RCC 7860 (cell line): ENCODE measurements at regions not wholly inside any gene's neighbourhood (a gene's known extent, or its start where the extent isn't known, plus 50 kb on each side); places are given as distances from the start of the nearest gene placed in this dataset.

Source experiments
- DNase-seq: peaks from one replicate; pipeline ENCODE4 v3.0.0-alpha.2; 2015; ENCODE audit warnings: low spot score
- FAIRE-seq: peaks from 2 replicates; lab custom pipeline; 2012; peaks lifted over from hg19 to GRCh38; lab: Jason Lieb, UNC

DNA sequence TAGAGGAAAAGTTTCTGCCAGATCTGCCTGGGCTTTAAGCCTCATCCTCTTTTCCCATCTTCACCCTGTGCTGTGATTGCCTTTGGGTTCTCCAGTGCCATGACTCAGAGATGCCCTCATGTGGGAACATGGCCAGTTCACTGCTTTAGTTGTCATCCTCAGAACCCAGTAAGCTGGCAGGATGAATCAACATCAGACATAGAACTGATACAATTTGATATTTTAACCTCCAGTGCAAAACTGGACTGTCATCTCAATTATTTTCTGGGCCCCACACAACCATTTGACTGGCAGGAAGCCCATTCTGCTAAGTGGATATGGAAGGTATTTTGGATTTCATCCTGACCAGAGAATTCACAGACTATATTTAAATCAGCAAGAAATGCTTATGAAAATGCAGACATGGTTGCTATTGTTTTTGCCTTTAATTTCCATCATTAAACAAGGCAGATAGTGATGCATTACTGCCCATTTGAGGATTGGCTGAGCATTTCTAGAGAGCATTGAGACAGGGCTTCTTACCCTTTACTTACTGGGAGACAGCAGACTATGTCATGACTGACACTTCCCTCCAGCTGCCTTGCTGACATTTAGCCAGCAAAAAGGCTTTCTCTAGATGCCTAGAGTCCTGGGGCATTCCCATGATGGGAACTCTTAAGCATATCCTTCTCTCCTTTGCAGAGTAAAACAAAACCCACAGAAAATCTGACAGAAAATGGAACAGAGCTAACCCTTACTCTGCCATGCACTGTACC is 327.1 kb upstream of the MTNR1B start:
- DNase-seq (no peak), FAIRE-seq (no peak)

DNA sequence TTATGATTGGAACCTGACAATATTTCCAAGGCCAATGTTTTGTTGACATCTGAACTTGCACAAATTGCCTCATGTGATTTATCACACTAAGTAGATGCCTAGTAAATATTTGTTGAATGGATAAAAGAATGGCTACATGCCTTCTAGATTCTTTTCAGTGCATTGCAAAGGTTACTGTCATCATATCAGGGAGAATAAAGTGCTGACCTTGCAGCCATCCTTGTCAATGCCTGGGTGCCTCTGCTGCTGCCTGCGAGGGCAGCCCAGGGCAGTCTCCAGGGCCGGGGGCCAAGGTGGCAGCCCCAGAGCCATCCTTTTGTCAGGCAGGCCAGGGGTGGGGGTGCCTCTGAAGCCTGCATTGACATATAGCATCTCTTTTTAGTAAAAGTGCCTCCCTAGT is 325.6 kb upstream of the MTNR1B start:
- DNase-seq (no peak), FAIRE-seq (no peak)

- no peak for FAIRE-seq
These were observed 324.6 kb upstream of the MTNR1B start for GRCh38 chr11:92644595-92645445.

GRCh38 chr11:92651159-92651558 is 318.3 kb upstream of the MTNR1B start:
- DNase-seq (no peak), FAIRE-seq (no peak)

More at GRCh38 chr11:92644595-92645445, 324.6 kb upstream of the MTNR1B start:
- no peak for DNase-seq

DNA sequence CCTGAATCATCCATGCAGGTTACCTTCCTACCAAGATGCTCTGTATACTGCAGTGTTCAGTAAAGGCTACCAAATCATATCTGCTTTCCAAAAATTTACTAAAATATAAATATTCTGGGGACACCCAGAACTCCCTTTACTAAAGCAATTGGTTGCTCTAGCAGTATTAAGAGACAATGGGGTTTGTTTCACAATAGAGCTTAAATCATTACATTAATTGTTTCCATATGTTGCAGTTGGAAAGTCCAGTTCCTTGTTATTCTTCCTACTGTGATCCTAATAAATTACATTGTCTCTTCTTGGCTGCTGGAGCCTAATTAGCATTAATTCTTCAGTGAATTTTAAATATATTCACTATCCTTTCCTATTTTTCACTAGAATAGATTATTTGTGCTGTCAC is 316.0 kb upstream of the MTNR1B start:
- DNase-seq (no peak), FAIRE-seq (no peak)

DNA sequence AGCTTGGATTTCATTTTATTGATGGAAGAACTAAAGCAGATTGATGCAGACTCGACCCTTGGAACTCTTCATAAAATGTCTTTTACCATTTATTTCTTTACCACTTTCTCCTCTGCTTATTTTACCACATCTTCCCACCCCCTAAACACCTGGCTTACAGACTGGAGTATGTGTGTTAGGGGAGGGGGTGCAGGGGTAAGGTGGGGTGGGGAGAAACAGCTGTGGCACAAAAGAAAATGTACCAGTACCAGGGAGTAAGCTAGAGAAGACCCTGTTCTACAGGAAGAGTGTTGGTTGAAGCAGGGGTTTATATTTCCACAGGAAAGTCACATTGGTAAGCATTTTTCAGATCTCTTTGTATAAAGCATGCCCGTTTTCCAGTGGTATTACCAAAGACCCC is 312.7 kb upstream of the MTNR1B start:
- FAIRE-seq: no peak
- no peak for DNase-seq

DNA sequence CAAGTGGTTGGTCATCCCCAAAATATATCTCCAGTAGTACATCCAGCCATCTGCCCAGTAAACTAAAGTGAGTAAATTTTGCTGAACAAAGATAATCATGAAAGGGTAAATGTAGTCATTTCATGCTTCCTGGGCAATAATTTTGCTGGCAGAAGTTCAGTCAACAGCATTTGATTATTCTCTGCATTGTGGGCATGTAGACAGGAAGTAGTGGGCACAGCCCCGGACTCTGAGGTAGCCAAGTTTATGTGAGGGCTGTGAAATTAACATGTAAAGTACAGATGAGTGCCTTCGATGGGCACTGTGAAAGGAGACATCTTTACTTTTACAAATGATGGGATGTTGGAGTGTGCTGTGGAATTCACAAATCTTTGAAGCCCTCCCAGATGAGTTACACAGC is 312.2 kb upstream of the MTNR1B start:
- FAIRE-seq (no peak), DNase-seq (no peak)

DNA sequence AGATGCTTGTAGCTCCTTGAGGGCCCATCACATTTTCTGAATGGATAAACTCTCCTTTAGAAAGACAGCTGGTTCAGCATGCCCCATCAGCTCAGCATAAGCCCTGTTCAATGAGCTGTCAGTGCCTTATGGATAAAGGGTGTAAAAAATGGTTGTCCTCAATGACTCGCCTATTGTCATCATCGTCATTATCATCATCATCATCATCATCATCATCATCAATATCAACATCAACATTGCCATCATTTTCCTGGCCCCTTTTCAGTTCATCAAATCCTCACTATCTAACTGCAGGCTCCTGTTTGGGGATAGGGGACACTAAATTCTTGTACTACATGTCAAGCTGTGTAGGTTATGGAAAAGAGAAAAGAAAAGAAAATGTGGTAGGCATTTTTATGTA is 310.7 kb upstream of the MTNR1B start:
- DNase-seq (no peak), FAIRE-seq (no peak)

DNA sequence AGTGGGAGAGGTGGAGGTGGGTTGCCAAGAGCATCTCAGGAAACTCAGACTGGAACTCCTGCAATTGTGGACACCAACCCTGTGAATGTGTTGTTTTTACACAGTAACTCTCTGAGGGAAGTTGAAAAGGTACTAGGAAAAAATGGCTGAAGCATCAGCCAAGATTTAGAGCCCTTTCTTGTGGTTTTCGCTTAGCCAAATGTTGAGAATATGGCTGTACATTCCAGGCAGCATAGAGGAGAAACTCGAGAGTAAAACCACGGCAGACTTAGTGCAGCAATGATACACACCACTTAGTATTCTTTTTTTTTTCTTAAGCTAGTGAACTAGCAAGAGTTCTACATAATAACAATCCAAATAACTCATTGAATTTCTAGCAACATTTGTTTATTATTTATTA is 309.7 kb upstream of the MTNR1B start:
- DNase-seq: no peak
- FAIRE-seq: no peak

DNA sequence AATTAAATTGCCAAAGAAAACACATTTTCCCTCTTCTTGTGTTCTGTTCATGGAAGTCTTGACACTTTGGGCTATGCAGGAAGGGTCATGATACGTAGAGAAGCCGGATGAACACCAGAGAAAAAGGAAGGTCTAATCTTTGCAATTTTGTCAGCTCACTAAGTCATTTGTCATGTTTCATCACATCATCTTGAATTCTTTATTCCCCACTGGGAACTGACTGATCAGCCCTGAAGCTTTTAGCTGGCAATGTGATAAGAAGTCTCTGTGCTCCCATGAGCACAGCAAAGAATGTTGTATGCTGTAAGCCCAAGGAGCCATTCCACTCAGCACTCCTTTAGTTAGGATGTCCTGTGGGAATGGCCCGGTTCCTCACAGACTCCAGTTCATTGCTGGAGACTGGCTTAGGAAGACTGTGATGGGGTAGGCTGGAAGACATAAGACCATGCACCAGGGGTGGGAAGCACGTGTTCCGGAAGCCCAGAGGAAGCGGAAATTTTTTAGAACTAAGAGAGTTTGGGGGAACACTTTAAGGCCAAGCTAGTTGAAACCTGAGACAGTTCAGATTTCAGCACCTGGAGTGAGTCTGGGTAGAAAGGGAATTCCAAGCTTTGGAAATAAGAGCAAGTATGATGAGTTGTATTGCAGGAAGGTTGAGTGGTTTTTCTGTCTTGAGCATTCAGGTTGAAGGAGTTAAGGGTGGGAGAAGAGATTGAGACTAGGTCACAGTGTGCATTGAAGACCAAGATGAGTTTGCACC is 306.7 kb upstream of the MTNR1B start:
- no peak for FAIRE-seq
- DNase-seq: no peak

- no peak for FAIRE-seq
- no peak for DNase-seq
These were observed 305.9 kb upstream of the MTNR1B start for GRCh38 chr11:92663539-92663938.

DNA sequence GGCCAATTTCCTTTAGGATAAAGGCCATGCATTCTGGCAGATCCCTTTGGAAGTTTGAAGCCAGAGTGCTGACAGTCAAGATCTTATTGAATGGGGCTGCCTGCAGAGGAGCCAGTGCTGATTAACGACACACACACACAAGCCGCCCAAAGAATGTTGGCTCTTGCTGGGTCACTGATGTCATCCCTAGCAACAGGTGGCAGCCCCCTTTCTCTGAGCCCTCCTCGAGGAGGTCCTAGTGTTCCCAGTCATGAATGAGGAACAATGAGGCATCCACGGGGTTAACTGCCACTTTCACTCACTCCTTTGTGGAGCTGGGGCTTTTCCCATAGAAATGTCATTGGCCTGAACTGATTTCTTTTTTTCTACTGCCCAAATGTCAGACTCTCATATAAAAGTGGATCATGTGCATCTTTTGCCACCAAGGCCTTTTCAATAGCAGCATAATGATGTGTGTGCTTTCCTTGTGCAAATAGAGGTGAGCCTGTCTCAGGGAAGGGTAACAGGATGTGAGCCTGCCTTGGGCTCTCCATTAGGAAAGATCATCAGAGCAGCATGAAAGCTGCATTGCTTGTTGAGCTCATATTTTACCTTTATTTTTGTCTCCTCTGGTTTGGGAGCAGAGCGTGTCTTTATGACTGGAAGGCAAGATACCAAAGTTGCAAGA is 301.8 kb upstream of the MTNR1B start:
- FAIRE-seq: no peak
- DNase-seq: no peak

DNA sequence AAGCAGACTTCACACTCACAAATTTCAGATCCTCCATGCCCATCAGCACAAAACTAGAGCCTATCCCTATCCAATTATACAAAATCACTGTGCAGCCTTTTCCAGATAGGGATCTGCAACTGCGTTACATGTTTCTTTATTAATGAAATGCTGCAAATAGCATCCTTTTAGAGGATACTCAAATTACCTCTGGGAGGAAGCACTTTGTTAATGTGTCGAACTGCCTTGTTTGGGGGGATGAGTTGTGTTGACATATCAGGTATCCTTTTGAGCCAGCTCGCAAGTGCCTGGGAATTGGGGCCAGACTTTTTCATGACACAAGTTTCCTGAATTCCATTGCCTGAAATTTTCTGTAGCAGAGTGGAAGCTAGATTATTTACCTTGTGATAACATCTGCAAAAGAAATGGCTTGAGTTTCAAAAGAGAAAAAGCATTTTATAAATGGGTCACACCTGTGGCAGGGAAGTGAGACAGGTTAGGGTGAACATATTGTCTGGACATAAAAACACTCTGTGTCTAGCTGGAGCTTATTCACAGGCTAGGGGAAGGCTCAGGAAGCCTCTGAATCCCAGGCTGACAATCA is 299.1 kb upstream of the MTNR1B start:
- FAIRE-seq (no peak), DNase-seq (no peak)

- FAIRE-seq (no peak), DNase-seq (no peak)
These were observed 298.4 kb upstream of the MTNR1B start for GRCh38 chr11:92671081-92671480.

DNA sequence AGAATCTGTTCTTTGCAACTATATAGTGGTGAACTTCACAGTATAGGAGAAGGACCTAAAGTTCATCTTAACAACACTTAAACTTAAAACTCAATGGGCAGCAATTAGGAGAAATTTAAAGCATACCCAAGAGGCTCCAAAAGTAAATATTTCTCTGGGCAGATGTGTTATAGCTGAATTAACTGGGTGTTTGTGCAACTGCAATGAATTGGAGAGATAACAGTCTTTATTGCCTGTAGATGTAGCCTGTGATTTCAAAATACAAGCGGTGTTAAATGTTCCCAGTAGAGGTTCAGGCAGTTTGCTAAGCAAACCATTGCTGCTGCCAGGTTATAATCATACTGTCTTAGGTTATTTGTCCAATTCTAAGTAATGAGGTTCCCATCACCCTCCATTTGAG is 294.1 kb upstream of the MTNR1B start:
- DNase-seq: no peak

GRCh38 chr11:92675810-92676209 is 293.6 kb upstream of the MTNR1B start:
- FAIRE-seq (no peak), DNase-seq (no peak)

More for the DNA sequence above, 294.1 kb upstream of the MTNR1B start:
- FAIRE-seq: no peak

GRCh38 chr11:92678008-92678611 is 291.3 kb upstream of the MTNR1B start:
- FAIRE-seq: no peak
- no peak for DNase-seq

GRCh38 chr11:92681586-92681985 is 287.9 kb upstream of the MTNR1B start:
- FAIRE-seq (no peak), DNase-seq (no peak)

DNA sequence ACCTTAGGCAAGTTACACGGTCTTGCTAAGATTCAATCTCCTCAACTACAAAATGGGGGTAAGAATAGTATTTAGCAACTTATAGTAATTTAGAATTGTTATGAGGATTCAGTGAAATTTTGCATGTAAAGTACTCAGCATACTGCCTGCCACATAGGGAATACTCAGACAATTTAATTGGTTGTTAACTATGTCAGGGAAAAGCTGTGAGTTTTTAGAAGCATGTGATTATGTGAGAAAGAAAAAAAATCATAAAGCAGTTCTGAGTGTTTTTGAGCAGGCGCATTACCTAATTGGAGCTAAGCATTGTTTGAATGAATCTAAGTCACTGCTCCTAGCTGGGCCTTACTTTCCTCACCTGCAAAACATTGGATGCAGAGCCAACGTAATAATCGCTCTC is 287.3 kb upstream of the MTNR1B start:
- FAIRE-seq (no peak), DNase-seq (no peak)

- no peak for FAIRE-seq
- DNase-seq: no peak
These were observed 286.5 kb upstream of the MTNR1B start for GRCh38 chr11:92682952-92683351.
